Fibroblast of skin of left biceps (primary cell): ENCODE measurements at regions not wholly inside any gene's neighbourhood (a gene's known extent, or its start where the extent isn't known, plus 50 kb on each side); places are given as distances from the start of the nearest gene placed in this dataset.
A peak's percentile ranks its signal among the peaks of the same experiment; 100 is the strongest.
"Not testable (repeated sequence)": the region's sequence is repeated elsewhere in the genome, so short reads cannot be mapped to it uniquely, and the experiment has no call there.

Experiments used
- DNase-seq, 2 experiments: peaks; one replicate each; pipeline ENCODE4 v3.0.0-alpha.2; 2013; ENCODE audit warnings: low read depth in 2 of 2

DNA sequence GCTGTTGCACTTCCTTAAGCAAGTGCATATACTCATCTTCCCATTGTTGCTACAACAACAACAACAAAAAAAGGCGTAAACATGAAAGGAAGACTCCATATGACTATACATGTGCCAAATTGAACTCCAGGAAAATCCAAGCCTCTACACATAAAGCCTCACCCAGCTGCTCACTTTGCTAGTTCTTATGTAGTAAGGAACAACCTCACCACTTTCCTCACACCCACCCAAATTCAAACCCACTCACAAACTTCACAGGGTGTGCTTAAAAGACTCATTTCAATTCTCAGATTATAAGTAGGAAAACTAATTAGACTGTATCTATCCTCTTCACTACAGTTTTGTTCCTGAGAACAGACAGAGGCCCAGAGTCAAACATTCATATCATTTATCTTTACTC is 671.1 kb upstream of the INTU start:
- no peak for DNase-seq

GRCh38 chr4:126965877-126966276 is 666.9 kb upstream of the INTU start:
- DNase-seq, result no peak

- DNase-seq, result no peak
Observed at GRCh38 chr4:126969360-126970235, 663.2 kb upstream of the INTU start.

- DNase-seq, result no peak
Observed at GRCh38 chr4:126973201-126973600, 659.6 kb upstream of the INTU start.

GRCh38 chr4:126976850-126977632 is 655.7 kb upstream of the INTU start:
- no peak for DNase-seq

DNA sequence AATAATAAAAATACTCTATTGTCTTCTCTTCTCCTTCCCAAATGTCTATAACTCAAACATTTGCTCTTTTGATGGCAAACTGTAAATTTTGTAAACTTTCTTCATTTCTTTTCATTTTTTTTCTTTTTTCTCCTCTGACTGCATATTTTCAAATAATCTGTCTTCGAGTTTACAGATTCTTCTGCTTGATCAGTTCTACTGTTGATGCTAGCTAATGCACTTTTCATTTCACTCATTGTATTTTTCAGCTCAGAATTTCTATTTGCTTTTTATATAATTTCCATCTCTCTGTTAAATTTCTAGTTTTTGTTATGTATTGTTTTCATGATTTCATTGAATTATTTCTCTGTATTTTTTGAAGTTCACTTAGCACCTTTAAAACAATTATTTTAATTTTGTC is 646.8 kb upstream of the INTU start:
- no peak for DNase-seq

DNA sequence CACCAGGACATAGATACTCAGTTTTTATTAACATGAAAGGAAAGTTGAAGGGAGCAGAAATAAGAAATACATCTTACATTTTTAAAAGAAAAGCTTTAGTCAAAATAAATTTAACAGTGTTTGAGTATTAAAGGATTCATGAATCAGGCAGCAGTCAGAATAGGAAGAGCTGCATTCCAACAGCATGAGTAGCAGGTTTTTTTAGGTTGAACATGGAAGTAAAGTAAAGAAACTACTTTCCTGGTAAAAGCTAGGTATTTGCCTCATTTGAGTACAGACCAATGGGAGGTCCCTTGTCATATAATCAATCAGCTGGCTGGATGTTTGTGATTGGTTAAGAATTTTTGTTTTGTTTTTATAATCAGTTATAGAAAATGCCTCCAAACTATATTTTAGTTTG is 645.9 kb upstream of the INTU start:
- DNase-seq, result no peak

GRCh38 chr4:126991965-126992364 is 640.8 kb upstream of the INTU start:
- DNase-seq, result no peak

DNA sequence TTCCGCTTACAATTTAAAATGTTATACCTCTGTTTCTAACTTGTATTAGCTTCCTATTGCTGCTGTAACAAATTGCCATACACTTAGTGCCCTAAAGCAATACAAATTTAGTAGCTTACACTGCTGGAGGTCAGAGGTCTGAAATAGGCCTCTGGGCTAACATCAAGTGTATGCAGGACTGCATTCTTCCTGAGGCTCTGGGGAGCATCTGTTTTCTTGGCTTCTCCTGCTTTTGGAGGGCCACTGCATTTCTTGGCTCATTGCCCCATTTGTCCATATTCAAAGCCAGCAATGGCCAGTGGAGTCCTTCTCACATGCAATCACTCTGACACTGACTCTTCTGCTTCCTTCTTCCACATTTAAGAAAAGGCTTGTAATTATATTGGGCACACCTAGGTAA is 639.8 kb upstream of the INTU start:
- DNase-seq, result no peak

DNA sequence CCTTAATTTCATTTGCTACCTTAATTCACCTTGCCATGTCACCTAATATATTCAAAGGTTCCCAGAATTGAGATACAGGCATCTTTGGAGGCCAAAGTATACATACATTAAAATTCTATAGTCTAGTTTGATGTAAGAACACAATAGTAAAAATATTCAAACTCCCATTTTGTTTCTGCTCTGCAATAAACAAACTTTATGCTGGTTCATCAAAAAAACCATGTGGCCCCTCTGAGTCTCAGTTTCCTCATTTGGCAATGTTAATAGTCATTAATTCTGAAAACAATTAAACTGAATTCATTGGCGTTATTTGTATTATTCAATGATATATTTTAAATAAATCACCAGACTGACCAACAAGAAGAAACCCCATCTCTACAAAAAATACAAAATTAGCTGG is 639.4 kb upstream of the INTU start:
- no peak for DNase-seq

GRCh38 chr4:126995235-126995634 is 637.5 kb upstream of the INTU start:
- no peak for DNase-seq

GRCh38 chr4:127000110-127000509 is 632.6 kb upstream of the INTU start:
- DNase-seq, result no peak

GRCh38 chr4:127000846-127001245 is 631.9 kb upstream of the INTU start:
- no peak for DNase-seq

GRCh38 chr4:127001933-127002332 is 630.8 kb upstream of the INTU start:
- no peak for DNase-seq

- DNase-seq, result no peak
Observed at GRCh38 chr4:127006446-127006877, 626.3 kb upstream of the INTU start.

DNA sequence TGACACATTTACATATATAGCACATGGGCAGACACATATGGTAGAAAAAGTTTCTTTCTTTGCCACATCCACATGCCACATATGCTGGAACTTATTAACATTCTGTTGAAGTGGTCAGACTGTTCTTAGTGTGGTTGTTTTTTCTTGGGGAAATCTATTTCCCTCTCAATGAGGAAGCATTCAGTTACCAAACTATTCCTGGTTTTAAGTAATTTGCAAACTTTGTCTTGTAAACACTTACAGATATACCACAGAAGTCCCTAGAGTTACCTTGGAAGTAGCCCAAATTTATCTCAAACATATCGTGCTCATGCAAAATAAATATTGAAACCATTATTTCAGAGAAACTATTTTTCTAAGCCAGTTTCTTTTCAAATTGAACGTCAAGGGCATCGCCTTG is 625.5 kb upstream of the INTU start:
- no peak for DNase-seq

GRCh38 chr4:127012549-127012948 is 620.2 kb upstream of the INTU start:
- DNase-seq, result peak; percentile 68 to 73

DNA sequence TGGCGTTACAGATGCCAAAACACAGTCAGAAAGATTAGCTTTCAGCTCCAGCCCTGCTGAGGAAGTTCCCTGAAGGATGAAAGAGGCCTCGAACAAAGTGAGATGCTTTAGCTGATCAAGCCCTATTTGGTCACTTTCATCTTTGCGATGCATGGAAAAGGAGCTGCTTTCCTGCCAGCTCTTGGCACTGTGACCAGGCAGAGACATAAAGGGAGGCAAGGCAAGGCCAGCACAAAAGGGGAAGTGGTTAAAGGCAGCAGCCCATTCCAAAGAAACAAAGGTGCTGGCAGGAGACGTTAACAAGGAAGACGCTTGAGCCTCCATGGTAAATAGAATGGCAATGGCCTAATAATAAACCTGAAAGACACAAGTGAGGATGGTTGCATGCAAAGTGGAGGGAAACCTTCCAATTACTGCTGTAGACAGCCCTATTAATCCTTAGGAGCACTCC is 617.1 kb upstream of the INTU start:
- no peak for DNase-seq

DNA sequence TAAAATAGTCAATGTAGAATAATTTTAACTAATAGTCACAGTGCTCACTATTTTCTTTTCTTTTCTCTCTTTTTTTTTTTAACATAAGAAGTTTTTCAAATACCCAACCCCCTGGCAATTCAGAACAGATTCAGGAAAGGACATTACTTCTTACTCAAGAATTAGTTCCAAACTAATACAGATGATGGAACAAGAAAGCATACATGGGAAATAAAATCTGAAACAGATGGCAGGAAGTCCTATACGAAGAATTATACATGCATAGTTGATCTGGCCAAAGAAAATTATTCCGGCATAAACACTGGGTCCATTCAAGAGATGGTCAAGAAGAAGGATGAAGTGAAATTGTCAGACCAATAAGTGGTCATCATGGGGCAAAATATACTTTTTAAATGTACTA is 614.4 kb upstream of the INTU start:
- DNase-seq, result peak; percentile 31 to 34

- not testable (repeated sequence) for DNase-seq
Observed at GRCh38 chr4:127020831-127021230, 611.9 kb upstream of the INTU start.

GRCh38 chr4:127036296-127036695 is 596.5 kb upstream of the INTU start:
- DNase-seq, result no peak

DNA sequence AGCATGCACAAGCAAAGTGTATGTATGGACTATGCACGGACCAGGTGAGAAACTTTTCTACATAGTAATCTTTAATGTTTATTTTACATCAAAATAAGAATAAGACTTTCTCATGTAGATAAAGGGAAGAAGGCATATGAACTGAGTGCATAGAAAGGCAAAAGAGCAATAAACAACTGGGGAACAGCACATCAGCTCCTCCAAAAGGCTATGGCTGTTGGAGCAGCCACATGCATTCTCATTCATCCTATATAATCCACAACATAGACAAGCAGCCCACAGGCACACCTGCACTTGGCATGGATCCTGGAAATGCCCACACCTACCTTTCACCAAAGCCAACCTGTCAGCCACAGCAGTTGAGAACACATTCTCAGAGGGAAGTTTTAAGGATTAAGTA is 586.9 kb upstream of the INTU start:
- no peak for DNase-seq

DNA sequence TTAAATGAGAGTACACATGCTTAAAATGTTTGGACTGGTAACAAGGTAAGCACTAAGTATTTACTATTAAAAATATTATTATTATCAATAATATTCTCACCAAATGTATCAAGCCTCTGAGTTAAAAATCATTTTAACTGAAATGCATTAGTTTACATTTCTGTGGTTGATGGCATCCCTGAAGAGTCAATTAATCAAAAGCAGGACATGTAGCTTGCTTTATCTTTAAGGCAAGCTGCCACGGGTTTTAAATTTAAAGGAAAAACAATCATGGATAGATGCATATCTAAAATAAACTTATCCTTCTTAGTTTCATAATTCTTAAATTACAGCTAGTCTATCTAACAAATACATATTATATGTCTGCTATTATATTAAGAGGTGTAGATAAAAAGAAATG is 584.8 kb upstream of the INTU start:
- no peak for DNase-seq
